NCI-H146 treated with DMSO at 0.1 percent for 48 hours (cell line): ENCODE measurements at regions not wholly inside any gene's neighbourhood (a gene's known extent, or its start where the extent isn't known, plus 50 kb on each side); places are given as distances from the start of the nearest gene placed in this dataset.
"Not testable (repeated sequence)": the region's sequence is repeated elsewhere in the genome, so short reads cannot be mapped to it uniquely, and the experiment has no call there.

Experiments used
- DNase-seq: peaks from one replicate; lab custom pipeline; 2025; ENCODE audit not compliant: unreplicated experiment; lab: John Stamatoyannopoulos, UW

GRCh38 chr1:157272729-157273524 lies 134.7 kb upstream of the ETV3 start:
- DNase-seq = no peak

- no peak for DNase-seq
These were observed 134.1 kb upstream of the ETV3 start for GRCh38 chr1:157272264-157272663.

GRCh38 chr1:157270705-157271274 lies 132.6 kb upstream of the ETV3 start:
- no peak for DNase-seq

GRCh38 chr1:157269656-157270375 lies 131.6 kb upstream of the ETV3 start:
- DNase-seq = no peak

GRCh38 chr1:157262891-157263290 lies 124.7 kb upstream of the ETV3 start:
- no peak for DNase-seq

GRCh38 chr1:157262422-157262821 lies 124.2 kb upstream of the ETV3 start:
- DNase-seq = no peak

- not testable (repeated sequence) for DNase-seq
These were observed 117.7 kb upstream of the ETV3 start for GRCh38 chr1:157255891-157256290.

- not testable (repeated sequence) for DNase-seq
These were observed 116.0 kb upstream of the ETV3 start for GRCh38 chr1:157254183-157254582.

- no peak for DNase-seq
These were observed 114.3 kb upstream of the ETV3 start for GRCh38 chr1:157252473-157252872.

GRCh38 chr1:157249739-157250138 lies 111.5 kb upstream of the ETV3 start:
- no peak for DNase-seq

- no peak for DNase-seq
These were observed 111.1 kb upstream of the ETV3 start for GRCh38 chr1:157249326-157249725.

- not testable (repeated sequence) for DNase-seq
These were observed 109.5 kb upstream of the ETV3 start for GRCh38 chr1:157247764-157248049.

- no peak for DNase-seq
These were observed 109.0 kb upstream of the ETV3 start for GRCh38 chr1:157247005-157247763.

GRCh38 chr1:157245823-157246222 lies 107.6 kb upstream of the ETV3 start:
- no peak for DNase-seq

- no peak for DNase-seq
These were observed 103.0 kb upstream of the ETV3 start for GRCh38 chr1:157241185-157241538.

- DNase-seq = no peak
These were observed 102.4 kb upstream of the ETV3 start for GRCh38 chr1:157240495-157241184.

- no peak for DNase-seq
These were observed 101.7 kb upstream of the ETV3 start for GRCh38 chr1:157239936-157240335.

- DNase-seq = no peak
These were observed 100.4 kb upstream of the ETV3 start for GRCh38 chr1:157238585-157238984.

- no peak for DNase-seq
These were observed 99.8 kb upstream of the ETV3 start for GRCh38 chr1:157237981-157238380.

- no peak for DNase-seq
These were observed 99.3 kb upstream of the ETV3 start for GRCh38 chr1:157237522-157237921.

GRCh38 chr1:157236072-157236471 lies 97.9 kb upstream of the ETV3 start:
- DNase-seq = no peak
